ENCODE measurements at regions not wholly inside any gene's neighbourhood (a gene's known extent, or its start where the extent isn't known, plus 50 kb on each side); places are given as distances from the start of the nearest gene placed in this dataset.

GRCh38 chr12:28879379-28879778 is 269.7 kb upstream of the FAR2 start:
- peaks cover 3% of the 10 kb centered on the region for H3K9me3 Mint-ChIP-seq (ENCODE audit: unreplicated experiment)

DNA sequence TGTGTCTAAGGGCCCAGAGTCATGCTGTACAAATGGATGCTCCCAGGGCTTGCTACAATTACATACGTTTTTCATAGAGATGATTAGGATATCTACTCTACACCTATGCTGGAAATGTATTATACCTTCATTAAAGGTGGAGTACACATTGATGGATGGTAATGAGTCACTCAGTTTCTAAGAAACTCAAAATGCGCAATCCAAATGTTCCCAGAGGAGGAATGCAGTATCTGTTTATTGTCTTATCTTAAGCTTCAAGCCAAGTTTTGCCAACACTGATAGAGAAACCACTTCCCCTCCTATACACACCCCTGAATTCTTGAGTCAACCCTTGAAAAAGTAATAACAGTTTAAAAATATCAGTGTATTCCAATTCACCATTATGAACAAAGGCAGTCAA is 266.6 kb upstream of the FAR2 start:
- peaks cover 3% of the 10 kb centered on the region for H3K9me3 Mint-ChIP-seq (ENCODE audit: unreplicated experiment)
- H3K27me3 Mint-ChIP-seq (ENCODE audit: unreplicated experiment), result peaks cover 3% of the 10 kb centered on the region
- no peaks in the 10 kb centered on the region for H3K36me3 Mint-ChIP-seq (ENCODE audit: unreplicated experiment)
- DNase-seq (ENCODE audit: extremely low spot score, unreplicated experiment), result no peak
- TF ChIP-seq, protein P1, sequence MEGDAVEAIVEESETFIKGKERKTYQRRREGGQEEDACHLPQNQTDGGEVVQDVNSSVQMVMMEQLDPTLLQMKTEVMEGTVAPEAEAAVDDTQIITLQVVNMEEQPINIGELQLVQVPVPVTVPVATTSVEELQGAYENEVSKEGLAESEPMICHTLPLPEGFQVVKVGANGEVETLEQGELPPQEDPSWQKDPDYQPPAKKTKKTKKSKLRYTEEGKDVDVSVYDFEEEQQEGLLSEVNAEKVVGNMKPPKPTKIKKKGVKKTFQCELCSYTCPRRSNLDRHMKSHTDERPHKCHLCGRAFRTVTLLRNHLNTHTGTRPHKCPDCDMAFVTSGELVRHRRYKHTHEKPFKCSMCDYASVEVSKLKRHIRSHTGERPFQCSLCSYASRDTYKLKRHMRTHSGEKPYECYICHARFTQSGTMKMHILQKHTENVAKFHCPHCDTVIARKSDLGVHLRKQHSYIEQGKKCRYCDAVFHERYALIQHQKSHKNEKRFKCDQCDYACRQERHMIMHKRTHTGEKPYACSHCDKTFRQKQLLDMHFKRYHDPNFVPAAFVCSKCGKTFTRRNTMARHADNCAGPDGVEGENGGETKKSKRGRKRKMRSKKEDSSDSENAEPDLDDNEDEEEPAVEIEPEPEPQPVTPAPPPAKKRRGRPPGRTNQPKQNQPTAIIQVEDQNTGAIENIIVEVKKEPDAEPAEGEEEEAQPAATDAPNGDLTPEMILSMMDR (IDR thresholded peaks at IDR 0.05), result no peak
- H3K4me3 Mint-ChIP-seq (ENCODE audit: unreplicated experiment), result no peak overlapping the region
- H3K4me1 Mint-ChIP-seq (ENCODE audit: unreplicated experiment), result no peaks in the 10 kb centered on the region
- no peak overlapping the region for H3K27ac Mint-ChIP-seq (ENCODE audit: unreplicated experiment)

More at GRCh38 chr12:28879379-28879778, 269.7 kb upstream of the FAR2 start:
- H3K27me3 Mint-ChIP-seq (ENCODE audit: unreplicated experiment), result peaks cover 5% of the 10 kb centered on the region
- no peaks in the 10 kb centered on the region for H3K36me3 Mint-ChIP-seq (ENCODE audit: unreplicated experiment)
- H3K4me1 Mint-ChIP-seq (ENCODE audit: unreplicated experiment), result no peaks in the 10 kb centered on the region
- no peak overlapping the region for H3K27ac Mint-ChIP-seq (ENCODE audit: unreplicated experiment)
- TF ChIP-seq, protein P1 (IDR thresholded peaks at IDR 0.05), result no peak
- no peak overlapping the region for H3K4me3 Mint-ChIP-seq (ENCODE audit: unreplicated experiment)
- no peak for DNase-seq (ENCODE audit: extremely low spot score, unreplicated experiment)

DNA sequence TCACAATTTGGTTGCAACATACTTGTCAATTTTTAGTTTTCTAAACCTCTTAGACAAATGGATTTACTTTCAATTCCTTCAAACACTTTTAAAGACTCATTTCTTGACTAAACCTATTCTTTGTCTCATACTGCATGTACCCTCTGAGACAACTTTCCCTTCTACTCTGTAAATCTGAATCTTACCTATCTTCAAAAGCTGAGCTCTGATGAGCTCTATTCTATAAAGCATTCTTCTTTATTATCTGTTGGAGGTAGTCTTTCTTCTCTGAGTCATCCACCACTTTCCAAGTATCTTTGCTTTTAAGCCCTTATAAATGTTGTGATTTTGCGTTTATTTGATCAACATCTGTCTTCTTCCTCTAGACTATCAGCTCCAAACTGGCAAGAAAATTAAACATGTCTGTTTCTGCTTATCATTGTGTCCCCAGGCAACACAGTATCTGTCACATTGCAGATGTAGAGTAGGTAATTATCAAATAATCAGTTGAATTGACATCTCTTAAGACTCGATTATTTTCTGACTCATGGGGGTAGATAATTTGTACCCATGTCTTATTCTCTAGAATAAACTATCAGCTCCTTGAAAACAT is 265.6 kb upstream of the FAR2 start:
- Mint-ChIP-seq H3K4me1 (ENCODE audit: unreplicated experiment) (no peaks in the 10 kb centered on the region), H3K4me3 (ENCODE audit: unreplicated experiment) (no peak overlapping the region), H3K27ac (ENCODE audit: unreplicated experiment) (no peak overlapping the region), H3K36me3 (ENCODE audit: unreplicated experiment) (no peaks in the 10 kb centered on the region), H3K9me3 (ENCODE audit: unreplicated experiment) (peaks cover 3% of the 10 kb centered on the region), H3K27me3 (ENCODE audit: unreplicated experiment) (no peaks in the 10 kb centered on the region)
- TF ChIP-seq, protein P1 (IDR thresholded peaks at IDR 0.05), result no peak
- no peak for DNase-seq (ENCODE audit: extremely low spot score, unreplicated experiment)

- H3K9me3 Mint-ChIP-seq (ENCODE audit: unreplicated experiment), result peaks cover 3% of the 10 kb centered on the region
- H3K4me1 Mint-ChIP-seq (ENCODE audit: unreplicated experiment), result no peaks in the 10 kb centered on the region
- TF ChIP-seq, protein P1 (IDR thresholded peaks at IDR 0.05), result no peak
- no peak for DNase-seq (ENCODE audit: extremely low spot score, unreplicated experiment)
- H3K36me3 Mint-ChIP-seq (ENCODE audit: unreplicated experiment), result no peaks in the 10 kb centered on the region
- H3K4me3 Mint-ChIP-seq (ENCODE audit: unreplicated experiment), result no peak overlapping the region
- H3K27ac Mint-ChIP-seq (ENCODE audit: unreplicated experiment), result no peak overlapping the region
- H3K27me3 Mint-ChIP-seq (ENCODE audit: unreplicated experiment), result no peaks in the 10 kb centered on the region
These were observed 264.0 kb upstream of the FAR2 start for GRCh38 chr12:28884904-28885679.

GRCh38 chr12:28885928-28886327 is 263.1 kb upstream of the FAR2 start:
- H3K9me3 Mint-ChIP-seq (ENCODE audit: unreplicated experiment), result peaks cover 3% of the 10 kb centered on the region
- H3K36me3 Mint-ChIP-seq (ENCODE audit: unreplicated experiment), result no peaks in the 10 kb centered on the region
- no peak overlapping the region for H3K27ac Mint-ChIP-seq (ENCODE audit: unreplicated experiment)
- H3K4me1 Mint-ChIP-seq (ENCODE audit: unreplicated experiment), result no peaks in the 10 kb centered on the region
- no peak for DNase-seq (ENCODE audit: extremely low spot score, unreplicated experiment)
- H3K4me3 Mint-ChIP-seq (ENCODE audit: unreplicated experiment), result no peak overlapping the region
- H3K27me3 Mint-ChIP-seq (ENCODE audit: unreplicated experiment), result no peaks in the 10 kb centered on the region
- TF ChIP-seq, protein P1 (IDR thresholded peaks at IDR 0.05), result no peak

All from osteocyte (in vitro differentiated cells).